ENCODE measurements at regions not wholly inside any gene's neighbourhood (a gene's known extent, or its start where the extent isn't known, plus 50 kb on each side); places are given as distances from the start of the nearest gene placed in this dataset.
"Not testable (repeated sequence)": the region's sequence is repeated elsewhere in the genome, so short reads cannot be mapped to it uniquely, and the experiment has no call there.

- DNase-seq: no peak
These were observed 1141.0 kb upstream of the PRR20A start for GRCh38 chr13:55999709-56000108.

GRCh38 chr13:56009418-56009817 is 1131.3 kb upstream of the PRR20A start:
- no peak for DNase-seq

GRCh38 chr13:56012644-56013043 is 1128.1 kb upstream of the PRR20A start:
- no peak for DNase-seq

GRCh38 chr13:56015919-56016318 is 1124.8 kb upstream of the PRR20A start:
- DNase-seq: no peak

GRCh38 chr13:56019606-56020005 is 1121.1 kb upstream of the PRR20A start:
- no peak for DNase-seq

GRCh38 chr13:56020425-56020824 is 1120.3 kb upstream of the PRR20A start:
- DNase-seq: no peak

- DNase-seq: no peak
These were observed 1100.7 kb upstream of the PRR20A start for GRCh38 chr13:56039992-56040391.

GRCh38 chr13:56066321-56066720 is 1074.4 kb upstream of the PRR20A start:
- no peak for DNase-seq

GRCh38 chr13:56102641-56103040 is 1038.1 kb upstream of the PRR20A start:
- DNase-seq: no peak

- DNase-seq: no peak
These were observed 1030.0 kb upstream of the PRR20A start for GRCh38 chr13:56110751-56111150.

- DNase-seq: no peak
These were observed 1006.2 kb upstream of the PRR20A start for GRCh38 chr13:56134524-56134923.

GRCh38 chr13:56166864-56167263 is 973.9 kb upstream of the PRR20A start:
- DNase-seq: no peak

GRCh38 chr13:56168581-56168980 is 972.1 kb upstream of the PRR20A start:
- no peak for DNase-seq

GRCh38 chr13:56173346-56173745 is 967.4 kb upstream of the PRR20A start:
- DNase-seq: no peak

GRCh38 chr13:56182598-56182997 is 958.1 kb upstream of the PRR20A start:
- DNase-seq: no peak

GRCh38 chr13:56187331-56187730 is 953.4 kb upstream of the PRR20A start:
- no peak for DNase-seq

- not testable (repeated sequence) for DNase-seq
These were observed 952.1 kb upstream of the PRR20A start for GRCh38 chr13:56188582-56188981.

- no peak for DNase-seq
These were observed 951.3 kb upstream of the PRR20A start for GRCh38 chr13:56189439-56189838.

- no peak for DNase-seq
These were observed 950.7 kb upstream of the PRR20A start for GRCh38 chr13:56189978-56190377.

- DNase-seq: no peak
These were observed 942.4 kb upstream of the PRR20A start for GRCh38 chr13:56198350-56198749.

- DNase-seq: no peak
These were observed 938.9 kb upstream of the PRR20A start for GRCh38 chr13:56201834-56202233.

- no peak for DNase-seq
These were observed 924.5 kb upstream of the PRR20A start for GRCh38 chr13:56216221-56216620.

GRCh38 chr13:56247692-56248091 is 893.0 kb upstream of the PRR20A start:
- no peak for DNase-seq

- no peak for DNase-seq
These were observed 869.0 kb upstream of the PRR20A start for GRCh38 chr13:56271686-56272085.

- no peak for DNase-seq
These were observed 857.4 kb upstream of the PRR20A start for GRCh38 chr13:56283262-56283828.

Measured in inflammatory macrophage (primary cell).